ENCODE measurements at regions not wholly inside any gene's neighbourhood (a gene's known extent, or its start where the extent isn't known, plus 50 kb on each side); places are given as distances from the start of the nearest gene placed in this dataset.

- H3K27me3 ChIP-seq = no peaks in the 10 kb centered on the region
- no peak overlapping the region for H3K4me3 ChIP-seq (ENCODE audit: low read depth, low read length)
- no peak for TF ChIP-seq CTCF (IDR thresholded peaks at IDR 0.05; ENCODE audit: low read depth, low read length)
- peaks cover 2% of the 10 kb centered on the region; the same call in 1 of the 2 replicates for H3K4me1 ChIP-seq
- DNase-seq = no peak
- H3K9me3 ChIP-seq = no peaks in the 10 kb centered on the region
- no peaks in the 10 kb centered on the region for H3K36me3 ChIP-seq
These were observed 272.7 kb downstream of the PARN start for GRCh38 chr16:14357328-14357727.

DNA sequence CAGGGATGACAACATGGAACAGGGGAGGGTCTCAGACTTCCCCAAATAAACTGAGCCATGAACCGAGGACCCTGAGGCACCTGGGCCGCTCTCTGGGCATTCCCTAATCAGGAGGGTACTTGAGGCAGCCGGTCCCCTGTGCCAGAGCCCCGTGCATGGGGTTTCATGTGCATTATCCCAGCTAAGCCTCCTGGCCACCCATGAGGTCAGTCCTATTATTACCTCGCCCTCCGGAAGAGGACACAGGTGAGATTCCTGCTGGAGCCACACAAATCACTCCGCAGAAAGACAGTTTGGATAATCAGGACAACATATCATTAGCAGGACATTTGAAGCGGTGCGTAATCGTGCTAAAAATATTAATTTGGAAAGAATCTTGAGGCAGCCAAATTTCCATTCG lies 274.0 kb downstream of the PARN start:
- TF ChIP-seq CTCF (IDR thresholded peaks at IDR 0.05; ENCODE audit: low read depth, low read length) = no peak
- Histone ChIP-seq H3K36me3 (no peaks in the 10 kb centered on the region), H3K9me3 (no peaks in the 10 kb centered on the region), H3K4me3 (ENCODE audit: low read depth, low read length) (no peak overlapping the region), H3K4me1 (peaks cover 2% of the 10 kb centered on the region; the same call in 1 of the 2 replicates), H3K27me3 (no peaks in the 10 kb centered on the region)
- DNase-seq = no peak

- no peak overlapping the region for H3K4me3 ChIP-seq (ENCODE audit: low read depth, low read length)
- no peaks in the 10 kb centered on the region for H3K9me3 ChIP-seq
- no peak for TF ChIP-seq CTCF (IDR thresholded peaks at IDR 0.05; ENCODE audit: low read depth, low read length)
- no peaks in the 10 kb centered on the region for H3K27me3 ChIP-seq
- H3K4me1 ChIP-seq = peaks cover 2% of the 10 kb centered on the region; the same call in 1 of the 2 replicates
- DNase-seq = no peak
- H3K36me3 ChIP-seq = no peaks in the 10 kb centered on the region
These were observed 275.3 kb downstream of the PARN start for GRCh38 chr16:14354561-14355351.

DNA sequence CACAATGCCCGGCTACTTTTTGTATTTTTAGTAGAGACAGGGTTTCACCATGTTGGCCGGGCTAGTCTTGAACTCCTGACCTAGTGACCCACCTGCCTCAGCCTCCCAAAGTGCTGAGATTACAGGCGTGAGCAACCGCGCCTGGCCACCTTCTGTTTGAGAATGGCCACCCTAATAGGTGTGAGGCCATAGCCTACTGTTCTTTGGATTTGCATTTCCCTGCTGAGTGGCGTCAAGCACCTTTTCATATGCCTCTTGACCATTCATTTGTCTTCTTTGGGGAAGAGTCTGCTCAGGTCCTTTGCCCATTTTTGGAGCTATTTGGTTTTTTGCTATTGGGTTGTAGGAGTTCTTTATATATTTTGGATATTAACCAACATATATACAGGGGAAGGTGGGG lies 276.7 kb downstream of the PARN start:
- no peak for TF ChIP-seq CTCF (IDR thresholded peaks at IDR 0.05; ENCODE audit: low read depth, low read length)

DNA sequence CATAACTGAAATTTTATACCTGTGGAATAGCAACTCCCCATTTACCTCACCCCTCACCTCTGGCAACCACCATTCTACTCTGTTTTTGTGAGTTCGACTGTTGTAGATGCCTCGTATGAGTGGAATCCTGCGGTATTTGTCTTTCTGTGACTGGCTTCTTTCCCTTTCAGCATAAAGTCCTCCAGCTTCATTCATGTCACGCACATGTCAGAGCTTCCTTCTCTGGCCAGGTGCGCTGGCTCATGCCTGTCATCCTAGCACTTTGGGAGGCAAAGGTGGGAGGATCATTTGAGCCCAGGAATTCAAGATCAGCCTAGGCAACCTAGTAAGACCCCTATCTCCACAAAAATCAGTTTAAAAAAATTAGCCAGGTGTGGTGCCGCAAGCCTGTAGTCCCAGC lies 278.4 kb downstream of the PARN start:
- no peaks in the 10 kb centered on the region for H3K9me3 ChIP-seq
- no peaks in the 10 kb centered on the region for H3K4me1 ChIP-seq
- H3K36me3 ChIP-seq = no peaks in the 10 kb centered on the region
- H3K4me3 ChIP-seq (ENCODE audit: low read depth, low read length) = no peak overlapping the region
- no peaks in the 10 kb centered on the region for H3K27me3 ChIP-seq
- TF ChIP-seq CTCF (IDR thresholded peaks at IDR 0.05; ENCODE audit: low read depth, low read length) = no peak
- DNase-seq = no peak

More for the DNA sequence above, 276.7 kb downstream of the PARN start:
- DNase-seq = no peak
- no peaks in the 10 kb centered on the region for H3K36me3 ChIP-seq
- H3K27me3 ChIP-seq = no peaks in the 10 kb centered on the region
- H3K9me3 ChIP-seq = no peaks in the 10 kb centered on the region
- no peak overlapping the region for H3K4me3 ChIP-seq (ENCODE audit: low read depth, low read length)
- H3K4me1 ChIP-seq = no peaks in the 10 kb centered on the region

DNA sequence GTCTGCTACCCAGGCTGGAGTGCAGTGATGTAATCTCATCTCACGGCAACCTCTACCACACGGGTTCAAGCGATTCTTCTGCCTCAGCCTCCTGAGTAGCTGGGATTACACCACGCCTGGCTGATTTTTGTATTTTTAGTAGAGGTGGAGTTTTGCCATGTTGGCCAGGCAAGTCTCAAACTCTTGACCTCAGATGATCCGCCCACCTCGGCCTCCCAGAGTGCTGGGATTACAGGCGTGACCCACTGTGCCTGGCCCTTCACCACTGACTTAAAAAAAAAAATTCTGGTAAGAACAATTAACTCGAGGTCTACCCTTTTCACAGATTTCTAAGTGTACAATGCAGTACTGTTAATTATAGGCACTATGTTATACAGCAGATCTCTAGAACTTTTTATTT lies 279.4 kb downstream of the PARN start:
- no peak overlapping the region for H3K4me3 ChIP-seq (ENCODE audit: low read depth, low read length)
- no peak for DNase-seq
- TF ChIP-seq CTCF (IDR thresholded peaks at IDR 0.05; ENCODE audit: low read depth, low read length) = no peak
- H3K4me1 ChIP-seq = no peaks in the 10 kb centered on the region
- H3K27me3 ChIP-seq = no peaks in the 10 kb centered on the region
- no peaks in the 10 kb centered on the region for H3K36me3 ChIP-seq
- H3K9me3 ChIP-seq = no peaks in the 10 kb centered on the region
